AG09319 (cell line): ENCODE measurements at regions not wholly inside any gene's neighbourhood (a gene's known extent, or its start where the extent isn't known, plus 50 kb on each side); places are given as distances from the start of the nearest gene placed in this dataset.
A peak's percentile ranks its signal among the peaks of the same experiment; 100 is the strongest.

ENCODE experiments used
- DNase-seq: peaks from one replicate; pipeline ENCODE4 v3.0.0-alpha.2; 2010; ENCODE audit warnings: low read depth; ENCODE audit errors: extremely low read depth
- TF ChIP-seq, protein P1 (sequence below): IDR thresholded peaks from 2 replicates; pipeline ENCODE4 v1.5.1; 2011; ENCODE audit warnings: low read depth, mild to moderate bottlenecking, inconsistent platforms, low read length, moderate library complexity

DNA sequence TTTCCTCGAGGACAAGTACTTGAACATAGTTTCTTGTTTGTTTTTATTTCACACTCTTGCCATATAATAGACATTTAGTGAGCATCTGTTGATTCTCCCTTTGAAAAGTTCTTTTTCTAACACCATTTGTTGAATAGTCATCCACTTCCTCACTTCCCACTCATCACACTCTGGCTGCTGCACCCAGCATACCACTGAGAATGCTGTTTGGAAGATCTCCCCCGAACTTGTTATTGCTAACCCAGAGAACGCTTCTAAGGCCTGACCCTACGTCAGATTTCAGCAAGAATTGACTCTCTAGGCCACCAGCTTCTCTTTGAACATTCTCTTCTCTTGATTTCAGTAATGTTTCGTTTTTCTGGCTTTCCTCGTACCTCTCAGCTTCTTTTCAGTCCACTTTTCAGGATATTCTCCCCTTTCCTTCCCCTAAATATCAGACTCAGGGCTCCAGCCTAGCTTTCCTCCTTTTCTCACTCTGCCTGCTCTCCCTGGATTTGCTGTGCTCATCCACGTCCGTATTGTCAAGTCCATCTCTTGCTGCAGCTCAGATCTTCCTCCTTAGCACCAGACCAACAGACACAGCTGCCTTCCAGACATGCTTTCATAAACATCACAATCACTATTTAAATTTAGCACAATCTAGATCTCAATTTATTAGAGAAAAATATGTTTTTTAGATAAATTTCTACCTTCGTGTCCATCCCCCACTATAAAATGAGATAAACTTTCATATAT lies 94.0 kb upstream of the SLC38A4 start:
- no peak for DNase-seq
- TF ChIP-seq, protein P1, sequence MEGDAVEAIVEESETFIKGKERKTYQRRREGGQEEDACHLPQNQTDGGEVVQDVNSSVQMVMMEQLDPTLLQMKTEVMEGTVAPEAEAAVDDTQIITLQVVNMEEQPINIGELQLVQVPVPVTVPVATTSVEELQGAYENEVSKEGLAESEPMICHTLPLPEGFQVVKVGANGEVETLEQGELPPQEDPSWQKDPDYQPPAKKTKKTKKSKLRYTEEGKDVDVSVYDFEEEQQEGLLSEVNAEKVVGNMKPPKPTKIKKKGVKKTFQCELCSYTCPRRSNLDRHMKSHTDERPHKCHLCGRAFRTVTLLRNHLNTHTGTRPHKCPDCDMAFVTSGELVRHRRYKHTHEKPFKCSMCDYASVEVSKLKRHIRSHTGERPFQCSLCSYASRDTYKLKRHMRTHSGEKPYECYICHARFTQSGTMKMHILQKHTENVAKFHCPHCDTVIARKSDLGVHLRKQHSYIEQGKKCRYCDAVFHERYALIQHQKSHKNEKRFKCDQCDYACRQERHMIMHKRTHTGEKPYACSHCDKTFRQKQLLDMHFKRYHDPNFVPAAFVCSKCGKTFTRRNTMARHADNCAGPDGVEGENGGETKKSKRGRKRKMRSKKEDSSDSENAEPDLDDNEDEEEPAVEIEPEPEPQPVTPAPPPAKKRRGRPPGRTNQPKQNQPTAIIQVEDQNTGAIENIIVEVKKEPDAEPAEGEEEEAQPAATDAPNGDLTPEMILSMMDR, result no peak

DNA sequence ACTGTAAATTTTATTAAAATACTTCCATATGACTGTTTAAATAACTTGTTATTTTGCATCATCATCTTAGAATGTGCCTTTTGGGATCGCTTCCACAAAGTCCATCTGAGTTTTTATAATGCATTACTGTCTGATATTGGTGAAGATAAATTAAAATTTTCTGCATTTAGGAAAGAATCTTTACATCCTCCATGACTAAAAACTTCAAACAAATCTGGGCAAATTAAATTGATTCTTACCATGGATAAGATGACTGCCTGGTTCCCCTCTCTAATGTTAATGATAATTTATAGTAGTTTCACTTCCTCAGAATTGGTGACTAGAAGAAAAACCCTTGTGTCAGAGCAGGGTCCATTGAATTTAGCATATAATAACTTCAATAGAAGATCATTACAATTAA lies 94.7 kb upstream of the SLC38A4 start:
- no peak for DNase-seq
- TF ChIP-seq, protein P1, result no peak

DNA sequence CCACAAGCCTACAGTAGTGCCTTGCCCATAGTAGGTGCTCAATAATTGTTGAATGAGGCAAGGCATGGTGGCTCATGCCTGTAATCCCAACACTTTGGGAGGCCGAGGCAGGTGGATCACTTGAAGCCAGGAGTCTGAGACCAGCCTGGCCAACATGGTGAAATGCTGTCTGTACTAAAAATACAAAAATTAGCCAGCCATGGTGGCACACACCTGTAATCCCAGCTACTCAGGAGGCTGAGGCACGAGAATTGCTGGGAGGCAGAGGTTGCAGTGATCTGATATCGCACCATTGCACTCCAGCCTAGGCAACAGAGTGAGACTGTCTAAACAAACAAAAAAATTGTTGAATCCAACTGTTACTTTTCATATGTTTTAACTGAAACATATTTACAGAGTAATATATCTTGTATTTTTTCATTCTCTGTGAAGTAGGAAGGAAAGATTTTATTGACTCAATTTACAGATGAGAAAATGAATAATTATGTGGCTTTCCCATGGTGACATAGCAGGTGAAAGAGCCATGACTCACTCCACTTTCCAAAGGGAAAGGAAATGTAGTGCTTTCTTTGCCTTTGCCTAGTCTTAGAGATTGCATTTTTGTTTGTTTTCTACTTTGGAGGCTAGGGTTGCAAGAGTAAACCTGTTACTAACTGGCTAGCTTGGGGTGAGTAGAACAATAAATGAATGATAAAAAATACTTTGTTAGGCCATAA lies 95.4 kb upstream of the SLC38A4 start:
- TF ChIP-seq, protein P1, result no peak
- no peak for DNase-seq

DNA sequence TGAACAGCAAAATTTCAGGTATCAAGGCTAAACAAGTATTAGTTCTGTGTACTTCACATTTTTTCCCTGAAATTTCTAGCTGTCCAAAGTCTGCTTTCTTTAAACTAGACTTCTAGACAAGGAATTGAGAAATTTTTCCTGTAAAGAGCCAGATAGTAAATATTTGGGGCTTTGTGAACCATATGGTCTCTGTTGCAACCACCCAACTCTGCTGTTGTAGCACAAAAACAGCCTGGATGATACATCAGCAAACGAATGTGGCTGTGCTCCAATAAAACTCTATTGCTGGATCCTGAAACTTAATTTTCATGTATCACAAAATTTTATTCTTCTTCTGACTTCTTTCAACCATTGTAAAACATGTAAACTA lies 96.0 kb upstream of the SLC38A4 start:
- DNase-seq, result no peak
- TF ChIP-seq, protein P1, result no peak

DNA sequence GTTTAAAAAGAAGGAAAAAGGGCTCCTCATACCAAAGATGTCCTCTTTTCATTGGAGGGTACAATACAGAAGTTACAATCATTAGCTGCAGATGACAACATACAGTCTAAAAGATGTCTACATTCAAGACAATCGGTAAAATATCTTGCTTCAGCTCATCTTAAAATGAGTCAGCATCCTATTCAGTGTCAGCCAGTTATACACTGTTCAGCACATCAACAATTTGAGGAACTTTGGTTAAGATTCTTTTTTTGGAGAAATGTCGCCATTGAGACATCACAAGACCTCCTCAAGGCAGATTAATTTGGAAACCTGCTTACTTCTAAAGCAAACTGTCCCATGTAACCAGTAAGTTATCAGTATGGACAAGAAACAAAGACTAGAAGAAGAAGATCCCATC lies 100.7 kb upstream of the SLC38A4 start:
- no peak for DNase-seq
- TF ChIP-seq, protein P1, result no peak

DNA sequence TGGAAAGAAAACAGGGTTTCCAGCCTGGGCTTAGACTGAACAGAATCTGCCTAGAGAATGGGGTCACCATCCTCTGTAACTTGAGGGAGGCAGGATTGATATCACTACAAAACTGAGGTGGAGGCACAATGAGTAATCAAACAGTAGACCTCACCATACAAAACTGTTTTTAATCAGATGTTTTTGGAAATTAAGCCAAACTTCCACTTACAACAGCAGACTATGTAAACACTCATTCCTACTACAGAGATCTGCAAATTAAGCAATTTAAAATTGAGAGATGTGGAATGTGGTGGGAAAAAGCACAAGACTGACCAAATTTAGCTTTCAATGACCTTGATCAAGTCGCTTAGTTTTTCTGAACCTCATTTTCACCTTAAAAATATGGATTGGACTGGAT lies 104.3 kb upstream of the SLC38A4 start:
- DNase-seq, result no peak

DNA sequence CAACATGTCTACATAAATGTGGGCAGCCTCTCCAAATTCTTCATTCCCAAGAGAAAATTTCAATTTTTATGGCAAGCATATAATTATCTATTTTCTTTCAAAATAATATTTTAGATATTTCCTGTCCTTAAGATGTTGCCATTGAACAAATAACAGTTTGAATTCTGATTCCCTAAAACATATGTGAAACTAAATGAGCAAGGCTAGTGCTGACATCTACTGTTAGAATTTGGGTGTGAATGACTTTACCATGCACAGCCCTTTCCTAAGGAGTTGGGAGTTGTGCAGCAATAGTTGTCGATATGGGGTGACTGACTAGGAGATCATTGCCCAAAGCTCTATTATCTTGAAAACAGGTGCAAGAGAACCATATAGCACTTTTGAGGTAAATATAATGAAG lies 108.2 kb upstream of the SLC38A4 start:
- TF ChIP-seq, protein P1, result peak; percentile 65
- DNase-seq, result no peak

More for the DNA sequence above, 104.3 kb upstream of the SLC38A4 start:
- TF ChIP-seq, protein P1, result no peak
